ENCODE measurements at regions not wholly inside any gene's neighbourhood (a gene's known extent, or its start where the extent isn't known, plus 50 kb on each side); places are given as distances from the start of the nearest gene placed in this dataset.
A peak's percentile ranks its signal among the peaks of the same experiment; 100 is the strongest.

DNA sequence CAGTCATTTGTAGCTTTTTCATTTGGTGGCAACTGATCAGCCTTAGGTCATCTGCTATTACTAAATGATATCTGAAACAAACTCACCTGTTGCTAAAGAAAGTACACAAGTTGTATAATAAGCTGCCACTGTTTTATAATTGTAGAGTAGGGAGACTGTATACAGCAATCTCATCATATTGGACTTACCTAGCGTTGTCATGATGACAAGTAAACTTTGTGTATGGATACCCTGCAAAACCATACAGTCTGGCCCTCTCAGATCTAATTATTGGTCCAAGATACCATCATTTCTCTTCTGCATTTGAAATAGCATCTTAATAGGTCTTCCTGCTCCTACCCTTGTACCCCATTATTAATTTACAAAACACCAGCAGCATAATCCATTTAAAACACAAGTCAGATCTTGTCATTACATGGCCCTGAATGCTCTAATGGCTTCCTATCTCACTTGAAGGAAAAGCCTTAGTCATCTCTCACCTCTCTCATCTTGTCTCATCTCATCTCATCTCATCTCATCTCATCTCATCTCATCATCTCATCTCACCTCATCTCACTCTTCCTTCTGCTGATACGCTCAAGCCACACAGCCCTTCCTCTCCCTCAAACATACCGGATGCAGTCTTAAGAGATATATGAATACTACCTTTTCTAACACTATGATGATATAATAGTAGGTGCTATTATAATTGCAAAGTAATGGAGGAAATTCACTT is 540.6 kb downstream of the MDFIC start:
- no peak for DNase-seq

DNA sequence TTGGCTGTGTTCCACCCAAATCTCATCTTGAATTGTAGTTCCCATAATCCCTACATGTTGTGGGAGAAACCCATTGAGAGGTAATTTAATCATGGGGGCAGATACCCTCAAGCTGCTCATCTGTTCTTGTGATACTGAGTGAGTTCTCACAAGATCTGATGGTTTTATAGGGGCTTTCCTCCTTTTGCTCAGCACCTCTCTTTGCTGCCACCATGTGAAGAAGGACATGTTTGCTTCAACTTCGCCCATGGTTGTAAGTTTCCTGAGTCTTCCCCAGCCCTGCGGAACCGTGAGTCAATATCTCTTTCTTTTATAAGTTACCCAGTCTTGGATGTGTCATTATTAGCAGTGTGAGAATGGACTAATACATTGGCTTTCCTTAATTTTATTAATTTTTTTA is 527.8 kb downstream of the MDFIC start:
- DNase-seq: peak; percentile 1

DNA sequence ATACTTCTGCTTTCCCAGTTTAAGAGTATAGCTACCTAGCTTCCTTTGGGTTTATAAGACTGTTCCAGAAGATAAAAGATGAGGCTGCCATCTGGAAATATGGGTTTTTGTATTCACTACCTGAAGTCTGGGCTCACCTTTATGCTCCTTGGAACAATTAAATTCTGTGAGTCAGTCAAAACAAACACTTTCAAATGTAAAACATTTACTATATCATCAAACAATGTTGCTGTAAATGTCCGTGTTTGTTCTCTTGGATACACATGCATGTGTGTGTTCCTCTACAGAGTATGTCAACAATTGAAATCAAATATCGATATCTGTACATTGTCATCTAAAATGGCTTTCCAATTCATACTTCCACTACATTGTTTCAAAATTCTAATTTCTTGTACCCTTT is 525.6 kb downstream of the MDFIC start:
- DNase-seq: no peak

DNA sequence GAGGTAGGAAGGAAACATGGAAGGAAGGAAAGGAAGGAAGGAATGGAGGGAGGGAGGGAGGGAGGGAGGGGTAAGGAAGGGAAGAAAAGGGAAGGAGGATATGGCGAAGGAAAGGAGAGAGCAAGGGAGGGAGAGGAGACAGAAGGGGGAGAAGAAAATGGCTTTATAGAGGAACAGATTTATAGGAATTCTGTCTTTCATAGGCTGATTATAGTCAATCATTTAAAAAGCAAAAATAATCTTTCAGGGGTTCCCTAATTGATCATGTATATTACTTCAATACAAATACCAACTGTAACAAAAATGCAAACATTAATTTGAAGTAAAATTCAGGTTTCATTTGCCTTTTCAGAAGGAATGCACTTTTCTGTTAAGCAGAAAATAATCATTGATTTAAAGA is 519.1 kb downstream of the MDFIC start:
- no peak for DNase-seq

DNA sequence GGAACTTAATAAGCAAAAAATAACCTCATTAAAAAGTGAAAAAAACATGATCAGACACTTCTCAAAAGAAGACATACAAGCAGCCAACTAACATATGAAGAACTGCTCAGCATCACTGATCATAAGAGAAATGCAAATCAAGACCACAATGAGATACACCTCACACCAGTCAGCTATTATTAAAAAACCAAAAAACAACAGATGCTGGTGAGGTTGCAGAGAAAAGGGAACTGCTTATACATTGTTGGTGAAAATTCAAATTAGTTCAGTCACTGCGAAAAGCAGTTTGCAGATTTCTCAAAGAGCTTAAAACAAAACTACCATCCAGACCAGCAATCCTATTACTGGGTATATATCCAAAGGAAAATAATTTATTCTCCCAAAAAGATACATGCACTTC is 513.3 kb downstream of the MDFIC start:
- no peak for DNase-seq

DNA sequence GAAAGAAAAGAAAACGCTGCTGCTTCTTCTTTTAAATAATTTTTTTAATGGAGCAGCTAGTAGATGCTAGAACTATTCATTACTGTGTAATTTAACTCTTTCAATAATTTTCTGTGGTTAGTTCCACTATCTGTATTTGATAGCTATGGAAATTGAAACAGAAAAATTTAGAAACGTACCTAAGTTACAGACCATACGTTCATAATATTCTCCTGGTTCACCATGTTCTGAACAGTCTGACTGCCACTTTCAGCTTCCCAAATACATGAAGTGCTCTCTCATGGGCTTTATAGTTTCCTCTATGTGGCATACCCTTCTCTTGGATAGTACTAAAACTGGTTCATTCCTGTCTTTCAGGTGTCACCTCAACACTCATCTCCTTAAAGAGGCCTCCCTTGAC is 508.0 kb downstream of the MDFIC start:
- DNase-seq: no peak

DNA sequence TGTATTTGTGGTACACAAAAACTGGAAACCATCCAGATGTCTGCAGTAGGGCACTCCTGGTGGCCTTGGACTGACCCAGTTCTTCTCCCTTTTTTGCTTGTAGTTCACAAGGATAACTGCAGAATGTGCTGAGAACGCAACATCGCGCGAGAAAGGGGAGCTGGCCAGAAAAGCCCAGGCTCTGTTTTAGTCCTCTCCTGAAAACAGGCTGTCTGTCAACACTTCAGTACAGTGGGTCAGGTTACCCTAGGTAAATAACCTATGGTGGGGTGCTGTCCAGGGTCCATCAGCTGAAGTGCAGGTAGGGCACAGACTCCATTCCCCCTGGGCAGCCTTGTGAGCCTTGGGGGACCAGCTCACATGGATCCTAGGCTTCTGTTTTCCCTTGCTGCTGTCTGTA is 495.8 kb downstream of the MDFIC start:
- no peak for DNase-seq

DNA sequence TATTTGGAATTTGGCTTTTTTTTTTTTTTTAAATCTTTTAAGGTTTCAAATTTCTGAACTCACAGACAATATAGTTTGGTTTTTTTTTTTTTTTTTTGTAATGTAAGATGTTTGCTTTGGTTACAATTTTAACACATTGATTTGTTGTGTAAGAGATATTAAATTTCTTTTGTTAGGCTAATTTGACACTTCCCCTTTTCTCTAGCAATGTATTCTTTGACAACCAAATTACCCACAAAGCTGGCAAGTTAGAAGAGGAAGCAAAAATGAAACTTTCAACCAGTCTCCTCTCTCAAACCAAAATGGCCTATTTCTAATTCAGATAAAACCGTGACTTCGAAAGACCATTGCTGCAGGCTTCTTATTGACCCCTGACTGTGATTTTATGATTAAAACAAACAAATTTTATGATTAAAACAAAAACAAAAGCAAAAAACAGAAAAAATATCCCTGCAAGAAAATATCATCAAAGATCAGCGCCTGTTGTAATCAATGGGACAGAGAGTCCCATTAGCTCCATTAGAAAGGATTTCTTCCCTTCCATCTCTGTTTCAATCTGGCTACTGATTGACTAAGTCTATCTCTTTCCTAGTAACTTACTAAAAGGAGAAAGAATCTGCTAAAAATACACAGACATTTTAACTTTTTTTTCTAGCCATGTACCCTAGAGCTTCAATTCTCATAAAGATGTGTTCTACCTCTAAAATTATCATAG is 489.2 kb downstream of the MDFIC start:
- DNase-seq: no peak

DNA sequence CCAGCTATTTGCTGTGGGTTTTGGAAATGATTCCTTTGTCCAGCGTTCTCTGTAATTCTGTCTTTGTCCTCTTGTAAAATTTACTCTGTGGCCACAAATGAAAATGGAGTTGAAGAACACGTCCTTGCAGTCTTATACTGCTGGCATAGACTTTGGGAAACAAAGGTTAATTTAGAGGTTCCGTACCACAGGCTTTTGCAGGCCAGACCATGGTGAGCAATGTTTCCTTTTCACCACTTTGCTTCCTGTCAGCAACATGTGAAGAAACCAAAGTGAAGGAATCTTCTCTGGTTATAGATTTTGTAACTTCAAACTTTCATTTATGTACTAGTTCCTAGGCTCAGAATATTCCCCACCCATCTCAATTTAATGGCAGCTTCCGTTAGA is 488.5 kb downstream of the MDFIC start:
- DNase-seq: no peak

DNA sequence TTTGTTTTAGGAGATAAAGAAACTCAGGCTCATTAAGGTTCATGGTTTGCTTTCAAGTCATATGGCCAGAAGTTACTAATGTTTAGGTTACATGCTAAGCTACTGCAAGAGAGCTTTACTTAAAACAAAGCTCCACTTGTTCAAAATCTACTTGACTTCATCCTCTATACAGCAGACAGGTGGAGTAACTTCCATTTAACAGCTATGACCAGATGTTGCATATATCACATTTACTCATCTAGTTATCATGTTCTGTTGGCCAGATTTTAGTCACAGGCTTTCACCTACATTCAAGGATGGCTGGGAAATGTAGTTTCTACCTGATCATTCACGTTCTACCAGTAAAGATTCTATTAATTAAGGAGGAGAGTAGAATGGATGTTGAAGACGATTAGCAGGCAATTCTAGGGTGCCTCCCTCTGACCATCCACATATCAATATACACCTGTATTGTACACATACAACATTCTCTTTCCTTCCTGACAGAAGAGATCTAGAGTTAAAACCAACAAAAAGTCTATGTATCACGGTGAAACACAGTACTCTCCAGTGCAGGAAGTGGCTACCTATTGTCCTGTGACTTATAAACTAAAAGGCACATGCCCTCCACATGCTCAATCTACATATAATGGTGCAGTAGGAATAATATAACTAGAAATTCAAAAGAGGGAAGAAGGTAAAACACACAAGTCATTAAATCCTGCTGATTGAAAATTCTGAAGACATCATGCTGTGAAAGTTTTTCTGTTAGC is 488.0 kb downstream of the MDFIC start:
- DNase-seq: no peak

DNA sequence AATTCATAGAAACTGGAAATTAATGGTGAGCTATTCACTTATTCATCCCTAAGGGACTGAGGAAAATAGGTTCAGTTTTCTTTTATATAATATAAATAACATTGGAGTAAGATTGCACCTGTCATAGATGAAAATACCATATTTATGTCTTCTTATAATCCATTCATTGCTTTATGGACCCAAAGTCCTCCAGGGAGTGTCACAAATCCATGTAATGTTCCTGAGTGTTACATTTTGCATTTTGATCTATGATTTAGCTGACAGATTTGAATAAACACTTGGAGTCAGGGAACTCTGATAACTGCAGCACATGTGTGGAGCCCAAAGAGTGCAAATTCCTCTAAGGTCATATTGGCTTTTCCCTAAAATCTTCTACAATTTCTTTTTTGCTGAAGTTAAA is 484.3 kb downstream of the MDFIC start:
- DNase-seq: no peak

DNA sequence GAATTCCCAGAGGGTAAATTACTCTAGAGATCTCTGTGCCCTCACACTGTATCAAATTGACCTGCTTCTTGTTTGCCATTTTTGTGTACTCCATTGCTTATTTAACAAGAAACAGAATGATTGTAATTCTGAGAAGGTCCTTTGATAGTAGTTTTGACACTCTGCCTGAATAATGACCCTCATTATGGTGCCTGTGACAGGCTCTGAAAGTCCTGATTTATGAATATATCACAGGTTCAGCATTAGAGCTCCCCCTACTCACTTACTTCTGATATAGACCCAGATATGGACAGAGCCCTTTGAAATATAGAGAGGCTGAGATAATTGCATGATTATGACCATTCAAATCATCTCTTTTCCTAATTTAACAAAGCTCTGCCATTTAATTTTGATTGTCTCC is 465.2 kb downstream of the MDFIC start:
- no peak for DNase-seq

DNA sequence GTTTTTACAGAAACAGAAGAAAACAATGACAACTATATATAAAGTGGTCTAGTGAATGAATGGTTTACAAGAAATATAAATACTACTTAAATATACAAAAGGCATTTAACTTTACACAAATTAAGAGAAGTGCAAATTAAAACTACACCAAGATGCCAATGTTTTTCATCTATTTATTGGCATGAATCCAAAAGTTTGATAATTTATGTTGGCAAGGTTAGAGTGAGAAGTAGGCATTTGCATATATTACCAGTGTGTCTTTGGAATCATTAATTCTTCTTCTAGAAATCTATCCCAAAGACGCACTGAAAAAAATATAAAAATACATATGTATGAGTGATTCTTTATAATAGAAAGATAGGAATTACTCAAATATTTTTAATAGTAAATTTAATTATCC is 457.4 kb downstream of the MDFIC start:
- no peak for DNase-seq

DNA sequence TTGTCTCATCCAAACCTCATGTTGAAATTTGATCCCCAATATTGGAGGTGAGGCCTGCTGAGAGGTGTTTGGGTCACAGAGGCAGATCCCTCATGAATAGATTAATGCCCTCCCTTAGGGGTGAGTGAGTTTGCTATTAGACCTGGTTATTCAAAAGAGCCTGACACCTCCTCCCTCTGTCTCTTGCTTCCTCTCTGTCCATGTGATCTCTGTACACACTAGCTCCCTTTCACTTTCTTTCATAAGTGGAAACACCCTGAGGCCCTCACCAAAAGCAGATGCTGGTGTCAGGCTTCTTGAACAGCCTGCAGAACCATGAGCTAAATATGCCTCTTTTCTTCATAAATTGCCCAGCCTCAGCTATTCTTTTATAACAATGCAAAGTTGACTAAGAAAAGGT is 447.1 kb downstream of the MDFIC start:
- DNase-seq: no peak

DNA sequence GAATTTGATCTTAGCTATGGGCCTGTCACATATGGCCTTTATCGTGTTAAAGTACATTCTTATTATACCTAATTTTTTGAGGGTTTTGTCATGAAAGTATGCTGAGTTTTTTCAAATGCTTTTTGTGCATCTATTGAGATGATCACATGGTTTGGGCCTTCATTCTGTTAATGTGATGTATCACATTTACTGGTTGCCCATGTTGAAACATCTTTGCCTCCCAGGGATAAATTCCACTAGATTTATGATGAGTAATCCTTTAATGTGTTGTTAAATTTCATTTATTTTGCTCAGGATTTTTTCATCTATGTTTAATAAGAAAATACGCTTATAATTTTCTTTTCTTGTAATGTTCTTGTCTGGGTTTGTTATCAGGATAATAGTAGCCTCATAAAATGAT is 442.0 kb downstream of the MDFIC start:
- peak; percentile 31 for DNase-seq

DNA sequence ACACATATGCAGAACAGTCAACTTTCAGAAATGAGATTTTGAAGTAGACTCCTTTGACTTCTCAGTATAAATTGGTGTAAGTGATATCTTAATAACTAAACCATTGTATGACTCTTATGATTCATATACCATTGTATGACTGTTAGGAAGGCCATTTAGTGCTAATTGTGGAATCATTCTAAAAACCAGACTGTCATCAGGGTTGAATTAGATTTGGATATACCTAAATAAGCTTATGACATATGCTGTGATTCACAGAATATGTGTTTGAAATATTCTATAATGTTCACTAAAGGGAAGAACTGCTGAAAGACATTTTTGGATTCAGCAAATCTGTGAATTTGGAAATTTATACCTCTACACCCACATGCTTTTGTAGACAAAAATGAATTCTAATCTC is 438.1 kb downstream of the MDFIC start:
- peak; percentile 81 for DNase-seq

DNA sequence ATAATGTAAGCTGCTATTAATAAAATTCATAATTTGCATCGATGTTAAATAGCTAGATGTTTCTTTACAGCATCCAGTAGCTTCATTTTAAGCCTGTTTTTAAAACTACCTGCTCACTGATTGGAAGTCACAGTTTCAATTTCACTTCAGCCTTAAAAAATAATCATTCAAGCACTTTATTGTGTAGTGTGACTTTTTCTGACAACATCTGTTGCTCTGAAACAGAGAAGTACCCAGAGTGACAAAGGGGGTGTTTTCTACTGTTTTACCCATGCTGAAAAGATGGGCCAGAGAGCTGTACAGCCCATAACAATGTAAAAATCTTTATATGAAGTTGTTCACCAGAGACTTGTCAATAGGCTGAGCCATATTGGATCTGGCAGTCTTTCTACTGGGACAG is 437.2 kb downstream of the MDFIC start:
- DNase-seq: no peak

DNA sequence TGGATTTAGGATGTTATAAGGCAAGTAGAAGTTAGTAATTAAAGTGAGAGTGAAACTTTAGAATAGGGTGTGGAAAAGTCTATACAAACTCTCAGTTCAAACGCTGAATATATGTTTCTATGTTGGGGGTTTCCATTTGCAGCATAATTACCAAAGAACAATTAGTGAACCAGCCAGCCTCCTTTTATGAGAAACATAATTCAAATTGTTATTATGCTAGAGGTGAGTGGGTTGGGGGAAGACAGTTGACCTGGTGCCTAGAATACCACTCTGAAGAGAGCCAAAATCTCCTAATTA is 435.8 kb downstream of the MDFIC start:
- DNase-seq: no peak

DNA sequence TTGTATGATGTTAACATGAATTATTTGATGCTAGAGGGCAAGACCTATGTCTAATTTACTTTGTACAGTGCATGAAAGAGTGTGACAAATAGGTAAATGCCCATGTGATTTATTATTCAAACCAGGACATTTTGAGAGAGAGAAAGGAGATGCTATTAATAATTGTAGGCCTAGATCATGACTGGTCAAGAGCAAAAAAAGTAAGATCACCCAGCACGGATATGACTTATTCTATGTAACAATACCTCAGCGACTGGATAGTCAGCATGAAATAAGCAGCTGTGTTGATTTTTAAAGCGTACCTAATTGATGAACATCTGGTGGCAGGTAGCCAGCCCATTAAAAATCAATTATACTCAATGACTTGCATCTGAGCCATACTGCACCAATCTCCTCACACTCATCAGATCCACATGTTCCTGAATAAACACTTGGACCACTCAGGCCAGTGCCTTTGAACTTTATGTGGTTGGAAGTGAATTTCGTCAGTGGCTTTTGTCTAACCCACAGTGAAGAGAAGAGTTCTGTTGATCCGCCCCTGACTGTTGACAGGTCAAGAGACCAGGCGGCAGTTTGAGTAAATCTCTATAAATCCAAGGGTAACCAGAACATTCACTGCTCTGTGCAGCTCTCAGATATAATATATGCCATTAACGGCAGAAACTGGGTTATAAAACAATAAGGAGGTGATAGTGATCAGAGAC is 435.3 kb downstream of the MDFIC start:
- peak; percentile 91 for DNase-seq

DNA sequence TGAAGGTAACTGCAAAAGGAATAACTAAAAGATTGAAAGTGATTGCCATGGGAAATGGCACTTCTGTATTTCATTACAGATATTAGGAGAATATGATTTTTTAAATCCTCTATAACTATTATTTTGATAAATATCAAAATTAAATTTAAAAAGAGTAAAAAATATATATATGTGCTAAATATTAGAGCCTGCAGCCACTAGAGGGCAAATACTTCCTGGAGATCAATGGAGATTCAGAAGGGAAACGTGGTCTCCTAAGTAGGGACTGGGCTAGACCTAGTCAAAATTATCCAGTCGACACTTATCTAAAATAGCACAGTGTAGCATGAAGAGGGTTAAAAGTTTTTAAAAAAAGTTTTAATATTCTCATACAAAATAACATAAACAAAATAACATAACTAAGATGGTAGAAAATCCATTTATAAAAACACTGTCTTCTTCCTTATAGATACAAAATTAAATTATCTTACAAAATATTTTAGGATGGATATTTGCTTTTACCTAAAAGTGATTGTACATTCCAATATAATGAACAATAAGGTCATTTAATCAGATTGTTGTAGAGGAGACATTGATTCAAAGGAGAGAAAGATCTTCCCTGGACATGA is 434.3 kb downstream of the MDFIC start:
- DNase-seq: peak; percentile 23

DNA sequence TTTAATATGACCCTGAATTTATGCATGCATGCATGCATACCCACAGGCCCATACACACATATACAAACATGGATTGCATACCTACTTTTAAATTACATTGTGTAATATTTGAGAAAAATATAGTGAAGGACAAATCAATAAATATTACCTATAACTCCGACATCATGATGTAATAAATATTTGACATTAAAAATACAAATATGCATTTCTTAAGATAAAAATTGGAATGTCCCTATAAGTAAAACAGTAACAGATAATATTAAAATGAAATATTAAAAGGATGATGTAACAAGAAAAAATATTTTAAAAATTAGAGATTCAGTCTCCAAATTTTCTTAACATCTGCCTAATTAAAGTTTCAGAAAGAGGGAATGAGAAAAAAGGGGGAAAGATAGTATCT is 433.0 kb downstream of the MDFIC start:
- DNase-seq: no peak

DNA sequence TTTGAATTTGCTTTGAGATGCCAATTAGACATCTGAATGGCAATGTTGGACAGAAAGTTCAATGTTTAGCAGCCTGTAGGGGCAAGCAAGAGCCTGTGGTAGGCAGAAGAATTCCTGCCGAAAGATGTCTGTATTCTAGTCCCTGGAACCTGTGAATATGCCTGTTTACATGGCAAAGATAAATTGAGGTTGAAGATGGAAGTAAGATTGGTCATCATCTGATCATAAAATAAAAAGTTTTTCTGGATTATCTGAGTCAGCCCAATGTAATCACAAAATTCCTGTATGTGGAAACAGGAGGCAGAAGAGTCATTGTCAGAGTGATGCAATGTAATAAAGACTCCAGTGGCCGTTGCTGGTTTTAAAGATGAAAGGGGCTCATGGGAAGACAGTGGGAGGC is 430.5 kb downstream of the MDFIC start:
- peak; percentile 85 for DNase-seq

DNA sequence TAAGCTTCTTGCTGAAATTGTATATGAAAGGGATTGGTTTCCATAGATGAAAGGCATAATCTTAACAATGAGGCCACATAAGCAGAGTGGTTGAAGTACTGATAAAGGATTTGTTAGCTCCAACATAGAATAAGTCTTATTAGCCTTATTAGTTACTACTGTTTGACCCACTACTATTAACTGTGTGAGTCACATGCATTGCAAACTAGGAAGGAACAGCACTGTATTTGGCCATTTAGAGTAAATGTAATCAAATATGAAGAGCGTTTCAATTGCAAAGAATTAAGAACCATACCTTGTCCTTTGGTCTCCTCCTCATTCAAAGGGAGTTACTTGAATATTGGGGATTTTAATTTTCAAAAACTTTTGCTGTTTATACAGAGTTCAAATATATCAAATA is 428.9 kb downstream of the MDFIC start:
- DNase-seq: no peak

All from fibroblast of skin of abdomen (primary cell).